Middle frontal gyrus (tissue), 1 donor: ENCODE measurements at regions not wholly inside any gene's neighbourhood (a gene's known extent, or its start where the extent isn't known, plus 50 kb on each side); places are given as distances from the start of the nearest gene placed in this dataset.
"Not testable (repeated sequence)": the region's sequence is repeated elsewhere in the genome, so short reads cannot be mapped to it uniquely, and the experiment has no call there.

Experiments
- DNase-seq: peaks from one replicate; pipeline ENCODE4 v3.0.0-alpha.2; 2015; ENCODE audit warnings: low spot score; ENCODE audit errors: extremely low spot score

GRCh38 chr7:34332006-34332405, 326.0 kb upstream of the NPSR1 start:
- DNase-seq: no peak

DNA sequence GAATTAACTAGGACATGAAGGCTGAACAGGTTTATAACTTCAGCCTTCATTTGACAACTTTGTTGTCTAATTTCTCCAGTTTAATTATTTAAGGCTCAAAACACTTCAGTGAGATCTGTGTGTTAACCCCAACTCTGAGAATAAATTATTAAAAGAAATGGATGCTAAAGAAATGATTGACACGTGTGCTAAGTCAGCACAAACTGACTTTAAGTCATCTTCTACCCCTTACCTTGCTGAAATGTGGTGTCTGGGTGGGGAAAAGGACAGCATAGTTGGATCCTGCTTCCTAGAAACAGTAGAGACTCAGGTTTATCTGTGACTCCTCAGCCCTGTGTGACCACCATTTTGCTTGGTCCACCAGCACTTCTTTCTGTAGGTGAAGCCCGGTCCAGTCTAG, 324.8 kb upstream of the NPSR1 start:
- no peak for DNase-seq

- no peak for DNase-seq
These were observed 324.1 kb upstream of the NPSR1 start for GRCh38 chr7:34333925-34334324.

- no peak for DNase-seq
These were observed 320.9 kb upstream of the NPSR1 start for GRCh38 chr7:34337163-34337562.

GRCh38 chr7:34338961-34339526, 319.0 kb upstream of the NPSR1 start:
- no peak for DNase-seq

- DNase-seq: no peak
These were observed 316.7 kb upstream of the NPSR1 start for GRCh38 chr7:34341326-34341725.

DNA sequence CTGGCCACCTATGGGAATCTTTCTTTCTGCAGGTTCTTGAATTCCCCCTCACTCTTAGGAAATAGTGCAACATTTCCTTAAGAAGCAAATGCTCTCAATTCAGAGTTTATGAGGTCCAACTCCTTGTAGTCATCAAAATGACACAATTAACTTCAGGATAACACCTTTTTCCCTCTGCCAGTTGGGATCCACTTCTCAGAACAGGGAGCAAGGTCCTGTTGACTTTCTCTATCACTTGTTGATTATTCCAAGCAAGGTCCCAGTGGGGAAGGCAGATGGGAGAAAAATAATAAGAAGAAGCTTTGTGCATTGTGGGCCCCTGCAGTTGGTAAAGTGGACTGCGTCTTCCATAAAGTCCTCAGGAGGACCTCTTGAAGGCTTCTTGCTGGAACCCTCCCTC, 315.6 kb upstream of the NPSR1 start:
- DNase-seq: no peak

DNA sequence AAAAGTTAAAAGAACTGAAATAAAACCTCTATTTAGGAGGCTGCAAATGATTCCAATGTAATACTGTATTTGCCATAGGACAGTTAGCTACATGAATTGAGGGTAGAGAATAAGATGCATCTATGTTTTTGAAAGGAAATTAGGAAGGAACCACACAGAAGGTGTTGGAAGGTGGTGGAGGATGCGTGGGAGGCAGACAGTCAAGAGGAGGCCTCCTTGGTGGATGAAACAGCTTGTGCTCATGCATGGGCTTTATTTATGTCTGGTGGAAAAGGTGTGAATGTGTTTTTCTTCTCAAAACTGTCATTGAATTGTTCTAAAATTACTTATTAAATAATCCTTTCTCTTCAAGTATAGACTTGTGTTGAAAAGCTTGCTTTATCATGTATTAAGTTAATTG, 314.4 kb upstream of the NPSR1 start:
- DNase-seq: no peak

GRCh38 chr7:34354011-34354410, 304.0 kb upstream of the NPSR1 start:
- DNase-seq: no peak

- DNase-seq: no peak
These were observed 303.1 kb upstream of the NPSR1 start for GRCh38 chr7:34354899-34355298.

DNA sequence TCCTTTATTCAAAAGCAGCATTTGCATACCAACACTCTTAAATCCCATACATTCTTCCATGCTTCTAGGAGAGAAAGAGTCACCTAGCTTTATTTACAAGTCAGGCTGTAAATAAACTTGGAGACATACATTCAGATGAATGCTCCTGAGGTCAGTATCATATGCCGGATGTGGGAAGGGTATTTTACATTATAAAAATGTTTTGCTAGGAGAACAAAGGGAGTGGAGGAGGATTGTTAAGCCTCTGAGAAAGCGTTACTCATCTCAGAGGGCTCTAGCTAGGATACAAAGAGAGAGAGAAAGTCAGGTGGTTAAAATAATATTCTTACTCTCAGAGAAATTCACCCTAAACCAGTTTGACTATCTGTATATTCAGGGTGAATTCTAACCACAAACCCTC, 300.9 kb upstream of the NPSR1 start:
- DNase-seq: no peak

GRCh38 chr7:34357946-34358345, 300.1 kb upstream of the NPSR1 start:
- no peak for DNase-seq

- DNase-seq: not testable (repeated sequence)
These were observed 299.4 kb upstream of the NPSR1 start for GRCh38 chr7:34358578-34358977.

- peak; percentile 65 for DNase-seq
These were observed 296.3 kb upstream of the NPSR1 start for GRCh38 chr7:34361663-34362250.

DNA sequence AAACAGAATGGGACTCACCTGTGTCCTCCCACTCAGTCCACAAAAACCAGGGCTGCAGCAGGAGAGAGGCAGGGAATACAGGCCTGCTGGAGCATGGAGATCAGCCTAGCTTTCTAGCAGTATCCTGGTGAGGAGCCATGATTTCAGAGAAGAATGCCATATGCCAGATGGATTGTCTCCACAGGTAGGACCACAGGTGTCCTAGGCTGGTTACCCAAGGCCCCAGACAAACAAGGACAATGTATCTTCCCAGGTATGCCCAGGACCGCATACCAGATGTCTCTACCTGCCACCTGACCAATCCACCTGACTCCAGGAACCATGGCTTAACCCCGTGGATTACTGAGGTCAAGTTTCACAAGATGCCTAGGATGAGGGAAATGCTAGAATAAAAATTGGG, 295.4 kb upstream of the NPSR1 start:
- no peak for DNase-seq

- no peak for DNase-seq
These were observed 293.9 kb upstream of the NPSR1 start for GRCh38 chr7:34364130-34364529.

DNA sequence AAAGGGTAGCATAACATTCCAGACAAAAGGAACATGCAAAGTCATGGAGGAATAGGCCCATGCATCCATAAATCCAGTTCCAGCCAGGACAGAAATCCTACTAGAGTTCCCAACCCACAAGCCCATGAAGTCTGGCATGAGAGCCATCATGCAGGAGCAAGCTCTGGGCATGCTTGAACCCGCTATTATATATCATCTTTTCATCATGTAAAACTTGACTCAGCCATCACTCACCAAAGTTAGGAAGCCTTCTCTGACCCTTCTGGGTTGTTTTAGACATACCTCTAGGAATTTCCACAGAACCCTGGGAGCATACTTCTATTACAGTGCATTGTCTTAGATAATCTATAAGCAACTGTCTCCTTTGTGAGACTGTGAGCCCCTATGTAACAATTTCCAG, 293.0 kb upstream of the NPSR1 start:
- DNase-seq: no peak

GRCh38 chr7:34365611-34366010, 292.4 kb upstream of the NPSR1 start:
- no peak for DNase-seq

DNA sequence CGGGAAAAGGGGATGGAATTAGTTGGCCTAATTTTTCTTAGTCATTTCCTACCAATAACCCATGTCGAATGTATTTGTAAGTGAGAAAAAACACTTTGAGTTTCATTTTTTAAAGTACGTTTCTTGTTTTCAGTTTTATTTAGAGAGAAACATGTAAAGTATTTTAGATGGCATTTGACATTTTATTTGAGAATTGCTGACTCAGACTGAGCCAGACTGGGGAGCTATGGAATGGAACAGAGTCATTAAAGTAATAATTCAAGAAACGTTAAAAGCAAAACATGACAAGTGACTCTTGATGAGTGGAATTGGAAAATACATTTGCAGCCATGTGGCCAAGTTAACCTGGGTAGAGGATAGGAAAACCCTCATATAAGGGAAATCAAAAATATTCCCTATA, 286.1 kb upstream of the NPSR1 start:
- DNase-seq: no peak

GRCh38 chr7:34373940-34374339, 284.1 kb upstream of the NPSR1 start:
- DNase-seq: no peak

DNA sequence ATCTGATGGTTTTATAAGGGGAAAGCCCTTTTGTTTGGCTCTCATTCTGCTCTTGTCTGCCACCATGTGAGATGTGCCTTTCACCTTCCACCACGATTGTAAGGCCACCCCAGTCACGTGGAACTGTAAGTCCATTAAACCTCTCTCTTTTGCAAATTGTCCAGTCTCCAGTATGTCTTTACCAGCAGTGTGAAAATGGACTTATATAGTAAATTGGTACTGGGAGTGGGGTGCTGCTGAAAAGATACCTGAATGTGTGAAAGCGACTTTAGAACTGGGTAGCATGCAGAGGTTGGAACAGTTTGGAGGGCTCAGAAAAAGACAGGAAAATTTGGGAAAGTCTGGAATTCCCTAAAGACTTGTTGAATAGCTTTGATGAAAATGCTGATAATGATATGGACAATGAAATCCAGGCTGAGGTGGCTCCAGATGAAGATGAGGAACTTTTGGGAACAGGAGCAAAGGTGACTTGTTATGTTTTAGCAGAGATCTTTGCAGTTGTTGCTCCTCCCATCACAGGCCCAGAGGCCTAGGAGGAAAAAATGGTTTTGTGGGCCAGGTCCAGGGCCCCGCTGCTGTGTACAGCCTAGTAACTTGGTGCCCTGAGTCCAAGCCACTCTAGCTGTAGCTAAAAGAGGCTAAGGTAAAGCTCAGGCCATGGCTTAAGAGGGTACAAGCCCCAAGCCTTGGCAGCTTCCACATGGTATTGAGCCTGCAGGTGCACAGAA, 275.7 kb upstream of the NPSR1 start:
- DNase-seq: no peak

GRCh38 chr7:34385384-34385783, 272.6 kb upstream of the NPSR1 start:
- no peak for DNase-seq
